PFSK-1 (cell line): ENCODE measurements at regions not wholly inside any gene's neighbourhood (a gene's known extent, or its start where the extent isn't known, plus 50 kb on each side); places are given as distances from the start of the nearest gene placed in this dataset.

Source experiments
- POLR2AphosphoS5 ChIP-seq: IDR thresholded peaks from 2 replicates; pipeline ENCODE4 v1.6.1; 2012; ENCODE audit warnings: low read depth, mild to moderate bottlenecking, control low read depth, low read length, moderate library complexity
- REST ChIP-seq, 2 experiments: IDR thresholded peaks; 2 replicates each; pipeline versions ENCODE4 v1.6.1 to v1.8.0; 2011 to 2012; ENCODE audit warnings: low read depth in 2 of 2, low read length in 2 of 2, control low read depth in 1 of 2, inconsistent platforms in 1 of 2, mild to moderate bottlenecking in 1 of 2, moderate library complexity in 1 of 2; ENCODE audit not compliant: insufficient read depth in 1 of 2
- SIN3A ChIP-seq: IDR thresholded peaks from 2 replicates; pipeline ENCODE4 v1.6.1; 2012; ENCODE audit warnings: mild to moderate bottlenecking, low read length, moderate library complexity, borderline replicate concordance; ENCODE audit not compliant: insufficient read depth
- TAF1 ChIP-seq: IDR thresholded peaks from 2 replicates; pipeline ENCODE4 v1.6.1; 2012; ENCODE audit warnings: low read length, control low read depth, borderline replicate concordance; ENCODE audit not compliant: insufficient read depth

GRCh38 chr2:33903215-33903614 lies 304.1 kb upstream of the FAM98A start:
- TF ChIP-seq REST (IDR thresholded peaks at IDR 0.05; ENCODE audit: insufficient read depth in 1 of 2, low read depth in 2 of 2, low read length in 2 of 2) (no peak), POLR2AphosphoS5 (no peak), SIN3A (no peak), TAF1 (no peak)
